ENCODE measurements at regions not wholly inside any gene's neighbourhood (a gene's known extent, or its start where the extent isn't known, plus 50 kb on each side); places are given as distances from the start of the nearest gene placed in this dataset.

DNA sequence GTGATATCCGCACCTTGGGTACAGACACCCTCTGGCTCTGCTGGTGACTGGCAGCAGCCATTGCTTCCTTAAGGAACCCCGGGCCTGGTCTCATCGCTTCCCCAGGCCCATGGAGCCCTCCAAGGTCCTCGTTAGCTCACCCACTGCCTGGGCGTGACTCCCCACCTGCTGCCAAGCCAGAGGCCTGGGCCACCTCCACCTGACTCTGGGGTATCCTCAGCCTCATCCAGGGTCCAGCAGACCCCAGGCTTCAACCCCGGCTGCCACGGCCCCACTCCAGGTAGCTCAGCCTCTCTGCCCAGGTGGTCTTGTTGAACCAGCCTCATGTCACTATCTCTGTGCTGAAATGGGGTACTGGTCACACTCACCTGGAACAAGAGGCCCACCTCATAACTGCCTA is 337.9 kb downstream of the BRD1 start:
- no peak overlapping the region for H3K27ac Mint-ChIP-seq
- H3K9me3 Mint-ChIP-seq, result peaks cover 0 to under 1% (median 0%) of the 10 kb centered on the region in 3 donors
- no peaks in the 10 kb centered on the region for H3K4me1 Mint-ChIP-seq
- no peaks in the 10 kb centered on the region for H3K27me3 Mint-ChIP-seq
- peaks cover 1% of the 10 kb centered on the region for H3K36me3 Mint-ChIP-seq
- H3K4me3 Mint-ChIP-seq, result no peak overlapping the region

DNA sequence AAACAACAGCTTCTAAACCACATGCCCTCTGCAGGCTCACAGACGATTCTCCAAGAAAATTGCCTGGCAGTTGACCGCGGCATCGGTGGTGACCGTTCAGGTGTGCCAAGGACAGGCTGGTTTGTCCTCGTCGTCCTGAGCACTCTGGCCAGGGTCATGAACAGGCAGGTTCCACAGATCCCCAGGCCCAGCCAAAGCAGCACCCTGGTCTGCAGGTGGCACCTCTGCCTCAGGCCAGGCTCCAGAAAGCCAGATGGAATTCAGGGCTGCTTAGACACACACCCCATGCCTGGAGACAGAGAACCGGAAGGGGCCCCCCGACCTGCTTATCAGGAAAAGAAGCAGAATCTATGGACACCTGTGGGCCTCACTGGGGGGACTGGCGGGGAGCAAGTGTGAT is 338.7 kb downstream of the BRD1 start:
- Mint-ChIP-seq H3K36me3 (peaks cover 1% of the 10 kb centered on the region), H3K9me3 (no peaks in the 10 kb centered on the region), H3K4me1 (no peaks in the 10 kb centered on the region), H3K4me3 (no peak overlapping the region), H3K27me3 (no peaks in the 10 kb centered on the region), H3K27ac (no peak overlapping the region)

DNA sequence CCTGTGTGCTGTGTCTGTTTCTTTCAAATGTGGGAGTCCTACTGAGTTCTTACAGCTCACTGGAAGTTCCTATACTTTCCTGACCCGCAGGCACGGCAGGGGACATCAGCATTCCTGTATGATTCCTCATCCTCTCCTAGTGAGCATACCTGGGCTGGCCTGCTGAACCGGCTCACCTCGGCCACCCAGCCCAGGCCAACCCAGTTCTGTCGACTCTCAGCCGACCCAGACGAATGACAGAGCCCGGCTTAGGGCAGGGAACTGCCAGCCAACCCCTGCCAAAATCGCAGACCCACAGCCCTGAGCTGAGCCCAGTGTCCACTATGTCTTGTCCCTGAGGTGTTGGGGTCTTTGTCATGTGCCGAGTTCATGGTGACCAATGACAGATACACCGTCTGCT is 339.7 kb downstream of the BRD1 start:
- Mint-ChIP-seq H3K4me1 (no peaks in the 10 kb centered on the region), H3K4me3 (peak overlapping the region in 1 of 4 donors; percentile 18), H3K27ac (no peak overlapping the region), H3K36me3 (peaks cover 1% of the 10 kb centered on the region), H3K9me3 (no peaks in the 10 kb centered on the region), H3K27me3 (no peaks in the 10 kb centered on the region)

DNA sequence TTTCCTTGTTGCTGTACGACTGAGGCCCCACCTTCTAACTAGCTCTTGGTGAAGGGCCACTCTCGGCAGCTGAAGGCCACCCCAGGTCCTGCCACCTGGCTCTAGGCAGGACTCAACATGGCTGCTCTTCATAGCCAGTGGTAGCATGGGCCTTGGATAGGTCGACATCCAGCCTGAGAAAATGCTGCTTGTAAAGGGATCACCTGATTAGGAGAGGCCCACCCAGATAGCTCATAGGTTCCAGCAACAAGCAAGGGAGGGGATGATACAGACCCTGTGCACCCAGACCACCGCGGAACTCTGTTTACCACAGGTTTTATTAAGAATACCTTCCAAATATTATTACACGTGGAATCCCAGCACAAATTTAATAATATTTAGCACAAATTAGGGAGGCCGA is 341.4 kb downstream of the BRD1 start:
- Mint-ChIP-seq H3K4me3 (no peak overlapping the region), H3K27ac (no peak overlapping the region), H3K27me3 (no peaks in the 10 kb centered on the region), H3K9me3 (no peaks in the 10 kb centered on the region), H3K4me1 (peaks cover 0 to 1% (median 0%) of the 10 kb centered on the region in 3 donors), H3K36me3 (no peaks in the 10 kb centered on the region)

DNA sequence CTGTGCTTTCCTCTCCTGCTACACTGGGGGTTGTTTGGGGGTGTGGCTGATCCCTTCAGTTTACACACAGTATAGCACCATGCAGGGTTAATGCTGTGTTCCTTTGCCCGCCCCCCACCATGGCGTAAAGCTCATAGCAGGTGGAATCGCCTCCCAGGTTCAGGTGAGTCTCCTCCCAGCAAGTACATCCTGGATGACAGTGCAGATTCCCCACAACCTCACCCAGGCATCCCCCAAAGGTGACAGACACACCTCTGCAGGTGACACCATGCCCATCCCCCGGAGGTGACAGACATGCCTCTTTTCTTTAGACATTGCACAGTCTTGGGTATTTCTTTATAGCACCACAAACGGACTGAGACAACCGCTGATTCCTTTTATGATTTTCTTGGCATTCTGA is 343.7 kb downstream of the BRD1 start:
- H3K9me3 Mint-ChIP-seq, result no peaks in the 10 kb centered on the region
- no peaks in the 10 kb centered on the region for H3K27me3 Mint-ChIP-seq
- no peak overlapping the region for H3K27ac Mint-ChIP-seq

DNA sequence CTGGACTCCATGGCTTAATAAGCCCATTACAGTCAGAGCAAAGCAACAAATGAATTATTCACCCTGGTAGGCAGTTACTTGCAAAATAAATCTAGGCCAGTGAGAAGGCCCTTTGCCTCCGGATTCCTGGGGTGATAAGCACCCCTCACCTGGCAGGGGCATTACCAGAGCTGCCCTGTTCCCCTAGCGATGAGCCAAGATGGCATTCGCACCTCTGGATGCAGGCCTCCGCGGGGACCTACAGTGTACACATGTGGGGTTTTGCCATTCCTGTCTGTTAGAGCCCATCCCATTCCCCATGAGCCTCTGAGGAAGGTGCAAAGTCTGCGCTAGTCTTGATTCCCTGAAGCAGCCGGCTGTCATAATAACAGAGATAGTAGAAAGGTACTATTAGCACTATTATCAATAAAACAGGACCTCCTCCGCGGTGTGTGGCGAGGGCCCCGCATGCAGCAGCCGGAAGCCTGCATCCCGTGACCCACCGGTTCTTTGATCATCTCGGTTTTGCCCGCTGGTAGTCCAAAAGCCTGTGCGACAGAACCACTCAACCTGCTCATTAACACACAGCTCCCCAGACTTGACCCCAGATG is 344.3 kb downstream of the BRD1 start:
- H3K27me3 Mint-ChIP-seq, result no peaks in the 10 kb centered on the region
- peaks cover 4% of the 10 kb centered on the region for H3K36me3 Mint-ChIP-seq

More for the DNA sequence above, 343.7 kb downstream of the BRD1 start:
- Mint-ChIP-seq H3K4me1 (peaks cover 0 to 2% (median 1%) of the 10 kb centered on the region in 3 donors), H3K36me3 (peaks cover 4% of the 10 kb centered on the region), H3K4me3 (no peak overlapping the region)

DNA sequence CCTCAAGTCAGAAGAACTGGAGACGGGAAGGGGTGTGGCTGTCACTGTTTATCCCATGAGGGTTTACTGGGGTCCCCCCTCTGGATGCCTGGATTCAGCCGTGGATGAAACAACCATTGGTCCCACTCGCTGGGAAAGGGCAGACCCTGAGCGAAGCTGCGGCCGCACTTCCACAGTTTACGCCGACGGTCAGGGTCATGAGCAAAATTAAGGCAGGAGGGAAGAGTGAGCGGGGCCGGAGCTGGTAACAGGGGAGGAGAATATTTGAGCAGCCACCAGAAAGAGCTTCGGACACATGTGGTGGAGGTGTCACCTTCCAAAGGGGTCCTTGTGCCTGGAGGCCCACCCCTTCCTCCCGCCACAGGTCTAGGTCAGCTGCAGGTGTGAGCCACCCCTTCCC is 344.9 kb downstream of the BRD1 start:
- no peaks in the 10 kb centered on the region for H3K9me3 Mint-ChIP-seq
- no peaks in the 10 kb centered on the region for H3K27me3 Mint-ChIP-seq
- H3K36me3 Mint-ChIP-seq, result peaks cover 4% of the 10 kb centered on the region
- H3K27ac Mint-ChIP-seq, result no peak overlapping the region
- no peak overlapping the region for H3K4me3 Mint-ChIP-seq
- H3K4me1 Mint-ChIP-seq, result peaks cover 0 to 2% (median 1%) of the 10 kb centered on the region in 3 donors

More for the DNA sequence above, 344.3 kb downstream of the BRD1 start:
- H3K9me3 Mint-ChIP-seq, result no peaks in the 10 kb centered on the region
- H3K4me1 Mint-ChIP-seq, result peaks cover 0 to 2% (median 1%) of the 10 kb centered on the region in 3 donors
- H3K27ac Mint-ChIP-seq, result no peak overlapping the region
- no peak overlapping the region for H3K4me3 Mint-ChIP-seq

DNA sequence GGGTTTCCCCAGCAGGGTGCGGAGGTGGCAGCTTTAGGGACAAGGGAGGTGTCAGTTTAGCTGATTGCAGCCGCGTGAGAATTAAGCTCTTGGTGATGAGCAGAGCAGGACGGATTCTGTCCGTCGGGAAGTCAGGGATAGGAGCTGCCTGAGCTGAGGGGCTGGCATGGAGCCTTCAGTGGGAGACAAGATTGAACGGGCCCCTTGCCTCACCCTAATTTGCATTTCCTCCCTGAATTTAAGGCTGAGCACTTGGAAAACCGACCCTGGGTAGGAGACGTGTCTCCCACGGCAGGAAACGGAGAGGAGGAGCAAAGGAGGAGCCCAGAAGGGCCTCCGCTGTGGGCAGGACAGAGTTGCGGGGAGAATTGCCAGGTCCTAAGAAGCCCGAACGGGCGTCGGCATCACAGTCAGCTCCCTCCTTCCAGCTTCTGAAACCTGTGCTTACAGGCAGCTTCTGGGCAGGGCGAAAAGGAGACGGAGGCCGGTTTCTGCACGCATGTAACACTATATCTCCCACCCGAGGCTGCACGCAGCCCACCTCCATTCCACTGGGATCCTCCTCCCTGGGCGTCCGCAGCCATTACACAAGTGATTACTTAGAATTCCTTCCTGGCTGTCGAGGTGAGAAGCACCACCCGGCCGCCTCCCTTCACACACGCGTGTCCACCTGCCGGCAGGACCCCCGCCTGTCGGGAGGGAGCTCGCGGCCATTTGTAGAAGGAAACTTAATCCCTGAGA is 345.8 kb downstream of the BRD1 start:
- Mint-ChIP-seq H3K4me3 (no peak overlapping the region), H3K9me3 (no peaks in the 10 kb centered on the region), H3K36me3 (peaks cover 4% of the 10 kb centered on the region), H3K27me3 (no peaks in the 10 kb centered on the region), H3K27ac (no peak overlapping the region), H3K4me1 (peaks cover 0 to 2% (median 1%) of the 10 kb centered on the region in 3 donors)

DNA sequence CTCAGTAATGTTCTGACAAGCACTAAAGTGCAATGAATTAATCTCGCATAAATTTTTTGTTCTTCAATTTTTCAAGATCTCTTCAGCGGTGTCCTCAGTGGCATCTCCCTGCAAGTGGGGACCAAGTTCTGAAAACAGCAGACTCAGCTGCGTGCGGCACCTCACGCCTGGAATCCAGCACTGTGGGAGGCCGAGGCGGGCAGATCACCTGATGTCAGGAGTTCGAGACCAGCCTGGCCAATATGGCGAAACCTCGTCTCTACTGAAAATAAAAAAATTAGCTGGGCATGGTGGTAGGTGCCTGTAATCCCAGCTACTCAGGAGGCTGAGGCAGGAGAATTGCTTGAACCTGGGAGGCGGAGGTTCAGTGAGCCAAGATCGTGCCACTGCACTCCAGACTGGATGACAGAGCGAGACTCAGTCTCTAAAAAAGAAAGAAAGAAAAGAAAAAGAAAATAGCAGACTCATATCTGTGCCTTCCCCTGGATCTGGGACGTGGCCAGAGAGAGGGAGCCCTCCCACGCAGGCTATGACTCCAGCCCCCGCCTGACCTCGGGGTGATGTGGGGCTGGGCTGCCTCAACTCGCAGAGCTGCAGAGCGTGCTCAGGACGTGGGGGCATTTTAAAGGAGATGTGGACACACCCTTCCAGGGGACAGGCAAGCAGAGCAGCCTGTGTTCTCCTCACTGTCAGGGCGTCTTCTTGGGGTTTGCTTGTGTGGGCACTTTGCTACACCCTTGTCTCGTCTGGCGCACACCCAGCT is 346.6 kb downstream of the BRD1 start:
- Mint-ChIP-seq H3K9me3 (no peaks in the 10 kb centered on the region), H3K4me3 (no peak overlapping the region), H3K27ac (no peak overlapping the region), H3K27me3 (no peaks in the 10 kb centered on the region), H3K36me3 (peaks cover 5% of the 10 kb centered on the region), H3K4me1 (peaks cover 0 to 2% (median 1%) of the 10 kb centered on the region in 3 donors)

DNA sequence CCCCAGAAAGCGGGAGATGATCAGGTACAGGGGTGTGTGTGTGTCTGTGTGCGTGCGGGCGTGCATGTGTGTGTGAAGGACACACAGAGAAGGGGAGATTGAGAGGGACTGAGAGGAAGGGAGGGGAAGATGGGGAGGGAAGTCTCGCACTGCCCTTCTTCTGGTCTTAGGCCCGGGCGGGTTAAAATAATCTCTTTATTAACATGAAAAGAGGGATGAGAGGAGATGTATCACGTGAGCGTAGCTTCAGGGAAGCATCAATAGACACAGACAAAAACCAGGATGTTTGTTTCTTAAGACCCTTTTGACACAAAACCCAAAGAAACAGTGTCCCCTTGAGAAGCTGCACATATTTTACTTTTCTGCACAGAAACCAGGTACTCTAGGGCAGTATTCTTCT is 347.3 kb downstream of the BRD1 start:
- Mint-ChIP-seq H3K27me3 (no peaks in the 10 kb centered on the region), H3K27ac (peak overlapping the region in 1 of 3 donors; percentile 81), H3K4me1 (peaks cover 0 to 2% (median 1%) of the 10 kb centered on the region in 3 donors), H3K4me3 (no peak overlapping the region), H3K36me3 (peaks cover 5% of the 10 kb centered on the region), H3K9me3 (no peaks in the 10 kb centered on the region)

DNA sequence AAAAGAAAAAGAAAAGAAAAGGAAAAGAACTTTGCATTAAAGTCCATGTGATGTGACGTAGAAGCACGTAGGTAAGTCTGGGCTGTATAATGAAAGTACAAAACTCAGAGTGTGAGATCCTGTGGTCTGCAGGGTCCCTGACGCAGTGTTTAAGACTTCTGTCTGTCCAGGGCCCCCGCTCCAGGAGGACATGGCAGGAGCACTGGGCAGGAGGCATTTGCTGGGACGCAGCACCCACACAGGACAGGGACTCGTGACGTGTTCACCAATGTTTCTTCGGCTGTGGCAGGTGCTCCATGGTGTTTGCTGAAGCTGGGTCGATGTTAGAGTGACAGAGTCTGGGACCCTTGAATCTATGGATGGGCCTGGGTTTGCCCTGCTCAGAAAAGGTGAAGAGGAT is 348.1 kb downstream of the BRD1 start:
- H3K27me3 Mint-ChIP-seq, result no peaks in the 10 kb centered on the region
- no peak overlapping the region for H3K27ac Mint-ChIP-seq
- H3K9me3 Mint-ChIP-seq, result no peaks in the 10 kb centered on the region
- H3K4me3 Mint-ChIP-seq, result no peak overlapping the region
- H3K4me1 Mint-ChIP-seq, result peaks cover 0 to 2% (median 1%) of the 10 kb centered on the region in 3 donors
- H3K36me3 Mint-ChIP-seq, result peaks cover 8% of the 10 kb centered on the region

DNA sequence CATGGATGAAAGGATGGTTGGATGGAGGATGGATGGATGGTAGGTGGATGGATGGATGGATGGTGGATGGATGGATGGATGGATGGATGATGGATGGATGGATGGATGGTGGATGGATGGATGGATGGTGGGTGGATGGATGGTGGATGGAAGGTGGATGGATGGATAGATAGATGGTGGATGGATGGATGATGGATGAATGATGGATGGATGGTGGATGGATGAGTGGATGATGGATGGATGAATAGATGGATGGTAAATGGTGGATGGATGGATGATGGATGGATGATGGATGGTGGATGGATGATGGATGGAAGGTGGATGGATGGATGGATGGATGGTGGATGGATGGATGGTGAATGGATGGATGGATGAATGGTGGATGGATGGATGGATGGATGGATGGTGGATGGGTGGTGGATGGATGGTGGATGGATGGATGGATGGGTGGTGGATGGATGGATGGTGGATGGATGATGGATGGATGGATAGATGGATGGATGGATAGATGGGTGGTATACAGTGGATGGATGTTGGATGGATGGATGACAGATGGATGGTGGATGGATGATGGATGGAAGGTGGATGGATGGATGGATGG is 350.8 kb downstream of the BRD1 start:
- Mint-ChIP-seq H3K36me3 (peaks cover 8% of the 10 kb centered on the region), H3K9me3 (no peaks in the 10 kb centered on the region), H3K4me3 (no peak overlapping the region), H3K4me1 (peaks cover 0 to 2% (median 1%) of the 10 kb centered on the region in 3 donors), H3K27ac (no peak overlapping the region), H3K27me3 (no peaks in the 10 kb centered on the region)

DNA sequence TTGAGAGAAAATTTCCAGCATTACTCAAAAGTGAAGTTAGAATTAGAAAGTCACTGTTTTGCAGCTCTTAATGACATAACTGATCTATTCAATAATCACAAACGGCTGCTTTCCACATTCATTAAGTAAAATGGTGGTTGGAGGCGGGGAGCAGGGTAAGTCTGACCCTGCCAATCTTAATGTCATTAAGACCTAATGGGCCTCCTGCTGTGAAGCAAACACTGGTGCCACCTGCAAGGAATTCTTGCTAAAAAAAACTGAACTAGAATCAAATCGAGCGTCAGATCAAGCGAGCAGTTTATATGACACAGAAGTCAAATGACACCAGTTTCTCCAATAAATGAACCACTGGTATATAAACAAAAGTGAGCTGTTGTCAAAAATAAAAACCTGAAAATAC is 351.5 kb downstream of the BRD1 start:
- no peak overlapping the region for H3K27ac Mint-ChIP-seq
- H3K4me1 Mint-ChIP-seq, result peaks cover 0 to 2% (median 0%) of the 10 kb centered on the region in 3 donors
- H3K27me3 Mint-ChIP-seq, result no peaks in the 10 kb centered on the region
- H3K4me3 Mint-ChIP-seq, result no peak overlapping the region
- no peaks in the 10 kb centered on the region for H3K9me3 Mint-ChIP-seq
- peaks cover 8% of the 10 kb centered on the region for H3K36me3 Mint-ChIP-seq

DNA sequence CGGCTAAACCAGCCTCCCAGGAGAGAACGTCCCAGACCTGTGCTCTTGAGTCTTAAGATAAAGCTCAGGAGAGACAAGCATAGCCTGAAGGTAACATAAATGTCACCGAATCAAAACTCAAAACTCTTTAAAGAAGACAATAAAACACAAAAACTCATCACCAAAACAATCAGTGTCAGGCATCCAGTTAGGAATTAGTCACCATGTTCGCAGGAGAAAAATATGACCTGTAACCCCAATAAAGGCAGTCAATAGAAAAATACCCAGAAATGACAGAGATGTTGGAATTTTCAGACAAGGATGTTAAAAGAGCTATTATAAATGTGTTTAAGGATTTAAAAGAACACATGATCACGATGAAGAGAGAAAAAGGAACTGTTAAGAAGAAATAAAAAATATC is 352.4 kb downstream of the BRD1 start:
- no peaks in the 10 kb centered on the region for H3K9me3 Mint-ChIP-seq
- no peak overlapping the region for H3K27ac Mint-ChIP-seq
- no peak overlapping the region for H3K4me3 Mint-ChIP-seq

DNA sequence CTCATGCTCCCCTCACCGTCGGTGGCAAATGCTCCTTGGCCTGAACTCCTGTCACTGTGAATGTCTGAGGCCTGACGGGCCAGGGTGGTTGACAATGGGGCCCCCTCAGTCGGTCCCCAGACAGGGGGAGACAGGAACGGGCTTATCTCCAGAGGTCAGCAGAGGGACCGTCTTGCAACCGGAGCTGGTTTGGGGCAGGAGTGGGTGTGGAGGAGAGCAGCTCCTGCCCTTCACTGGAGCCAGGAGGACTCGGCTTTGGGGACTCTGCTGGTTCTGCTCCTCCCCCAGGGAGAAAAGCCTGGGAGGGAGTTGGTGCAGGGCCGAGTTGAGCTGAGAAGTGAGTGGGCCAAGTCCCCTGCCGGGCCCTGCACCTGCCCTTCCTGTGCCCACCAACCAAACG is 354.4 kb downstream of the BRD1 start:
- H3K36me3 Mint-ChIP-seq, result peaks cover 9% of the 10 kb centered on the region
- no peak overlapping the region for H3K4me3 Mint-ChIP-seq
- no peaks in the 10 kb centered on the region for H3K4me1 Mint-ChIP-seq
- no peak overlapping the region for H3K27ac Mint-ChIP-seq
- no peaks in the 10 kb centered on the region for H3K27me3 Mint-ChIP-seq
- H3K9me3 Mint-ChIP-seq, result no peaks in the 10 kb centered on the region

More for the DNA sequence above, 352.4 kb downstream of the BRD1 start:
- Mint-ChIP-seq H3K4me1 (peaks cover 0 to 2% (median 0%) of the 10 kb centered on the region in 3 donors), H3K27me3 (no peaks in the 10 kb centered on the region), H3K36me3 (peaks cover 8% of the 10 kb centered on the region)
